HG03135 (cell line): ENCODE measurements at regions not wholly inside any gene's neighbourhood (a gene's known extent, or its start where the extent isn't known, plus 50 kb on each side); places are given as distances from the start of the nearest gene placed in this dataset.

Source experiments
- ATAC-seq: cut with Tn5 transposase; IDR thresholded peaks from one replicate; pipeline ENCODE4 v1.9.1; 2021; ENCODE audit warnings: mild to moderate bottlenecking, moderate library complexity; ENCODE audit not compliant: unreplicated experiment

GRCh38 chr6:88263591-88263990 lies 97.4 kb upstream of the CNR1 start:
- no peak for ATAC-seq

GRCh38 chr6:88262332-88262731 lies 96.2 kb upstream of the CNR1 start:
- ATAC-seq = no peak

GRCh38 chr6:88251301-88251700 lies 85.2 kb upstream of the CNR1 start:
- no peak for ATAC-seq

GRCh38 chr6:88248709-88249321 lies 82.7 kb upstream of the CNR1 start:
- no peak for ATAC-seq

- no peak for ATAC-seq
Measured at GRCh38 chr6:88246654-88247053, 80.5 kb upstream of the CNR1 start.

- ATAC-seq = no peak
Measured at GRCh38 chr6:88244721-88245120, 78.6 kb upstream of the CNR1 start.

- ATAC-seq = no peak
Measured at GRCh38 chr6:88238901-88239300, 72.8 kb upstream of the CNR1 start.

- peak; percentile 71 for ATAC-seq
Measured at GRCh38 chr6:88238065-88238464, 71.9 kb upstream of the CNR1 start.

GRCh38 chr6:88236612-88237360 lies 70.6 kb upstream of the CNR1 start:
- ATAC-seq = no peak

GRCh38 chr6:88232753-88233152 lies 66.6 kb upstream of the CNR1 start:
- ATAC-seq = no peak

GRCh38 chr6:88223298-88223697 lies 57.2 kb upstream of the CNR1 start:
- no peak for ATAC-seq

- ATAC-seq = no peak
Measured at GRCh38 chr6:88220493-88220892, 54.3 kb upstream of the CNR1 start.

- no peak for ATAC-seq
Measured at GRCh38 chr6:88216182-88216581, 50.0 kb upstream of the CNR1 start.
